ENCODE measurements at regions not wholly inside any gene's neighbourhood (a gene's known extent, or its start where the extent isn't known, plus 50 kb on each side); places are given as distances from the start of the nearest gene placed in this dataset.

DNA sequence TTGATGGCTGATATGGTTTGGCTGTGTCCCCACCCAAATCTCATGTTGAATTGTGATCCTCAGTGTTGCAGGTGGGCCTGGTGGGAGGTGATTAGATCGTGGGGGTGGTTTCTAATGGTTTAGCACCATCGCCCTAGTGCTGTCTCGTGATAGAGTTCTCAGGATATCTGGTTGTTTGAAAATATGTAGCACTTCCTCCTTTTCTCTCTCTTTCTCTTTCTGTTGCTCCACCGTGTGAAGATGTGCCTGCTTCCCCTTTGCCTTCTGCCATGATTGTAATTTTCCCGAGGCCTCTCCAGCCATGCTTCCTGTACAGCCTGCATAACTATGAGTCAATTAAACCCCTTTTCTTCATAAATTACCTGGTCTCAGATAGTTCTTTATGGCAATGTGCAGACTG, 111.6 kb downstream of the SREK1 start:
- TF ChIP-seq, protein P1, sequence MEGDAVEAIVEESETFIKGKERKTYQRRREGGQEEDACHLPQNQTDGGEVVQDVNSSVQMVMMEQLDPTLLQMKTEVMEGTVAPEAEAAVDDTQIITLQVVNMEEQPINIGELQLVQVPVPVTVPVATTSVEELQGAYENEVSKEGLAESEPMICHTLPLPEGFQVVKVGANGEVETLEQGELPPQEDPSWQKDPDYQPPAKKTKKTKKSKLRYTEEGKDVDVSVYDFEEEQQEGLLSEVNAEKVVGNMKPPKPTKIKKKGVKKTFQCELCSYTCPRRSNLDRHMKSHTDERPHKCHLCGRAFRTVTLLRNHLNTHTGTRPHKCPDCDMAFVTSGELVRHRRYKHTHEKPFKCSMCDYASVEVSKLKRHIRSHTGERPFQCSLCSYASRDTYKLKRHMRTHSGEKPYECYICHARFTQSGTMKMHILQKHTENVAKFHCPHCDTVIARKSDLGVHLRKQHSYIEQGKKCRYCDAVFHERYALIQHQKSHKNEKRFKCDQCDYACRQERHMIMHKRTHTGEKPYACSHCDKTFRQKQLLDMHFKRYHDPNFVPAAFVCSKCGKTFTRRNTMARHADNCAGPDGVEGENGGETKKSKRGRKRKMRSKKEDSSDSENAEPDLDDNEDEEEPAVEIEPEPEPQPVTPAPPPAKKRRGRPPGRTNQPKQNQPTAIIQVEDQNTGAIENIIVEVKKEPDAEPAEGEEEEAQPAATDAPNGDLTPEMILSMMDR (IDR thresholded peaks at IDR 0.05; ENCODE audit: low read depth, low read length, missing input control), result no peak
- TF ChIP-seq FOXA2 (IDR thresholded peaks at IDR 0.05) (no peak), RAD21 (IDR thresholded peaks at IDR 0.05) (no peak), JUND (IDR thresholded peaks at IDR 0.05) (no peak), HNF4G (IDR thresholded peaks at IDR 0.05) (no peak), EGR1 (IDR thresholded peaks at IDR 0.05; ENCODE audit: low read depth in 2 of 2) (no peak), TAF1 (conservative IDR thresholded peaks at IDR 0.05) (no peak), YY1 (IDR thresholded peaks at IDR 0.05) (no peak), FOXA1 (IDR thresholded peaks at IDR 0.05) (no peak)
- TF ChIP-seq, protein P2, sequence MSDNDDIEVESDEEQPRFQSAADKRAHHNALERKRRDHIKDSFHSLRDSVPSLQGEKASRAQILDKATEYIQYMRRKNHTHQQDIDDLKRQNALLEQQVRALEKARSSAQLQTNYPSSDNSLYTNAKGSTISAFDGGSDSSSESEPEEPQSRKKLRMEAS (IDR thresholded peaks at IDR 0.05), result no peak

All from liver (tissue), 3 donors.